Liver (tissue), 8 donors: ENCODE measurements at regions not wholly inside any gene's neighbourhood (a gene's known extent, or its start where the extent isn't known, plus 50 kb on each side); places are given as distances from the start of the nearest gene placed in this dataset.

ENCODE experiments used
- DNase-seq: peaks from one replicate; pipeline ENCODE4 v3.0.0-alpha.2; 2017; ENCODE audit warnings: low spot score
- H3K27ac ChIP-seq, 2 donors: one replicate each; pipeline ENCODE4 v1.7.0; 2013; ENCODE audit warnings: inconsistent platforms in 2 of 2, low read length in 2 of 2, control low read depth in 1 of 2, low read depth in 1 of 2, mild to moderate bottlenecking in 1 of 2
- H3K27me3 ChIP-seq, 4 donors: one replicate each; pipeline versions ENCODE4 v1.6.1 to v1.7.0; 2013; ENCODE audit warnings: low read length in 3 of 4, inconsistent platforms in 1 of 4, mild to moderate bottlenecking in 1 of 4, moderate library complexity in 1 of 4; ENCODE audit not compliant: control insufficient read depth in 4 of 4, insufficient read depth in 4 of 4
- H3K36me3 ChIP-seq, 4 donors: one replicate each; pipeline versions ENCODE4 v1.6.1 to v1.7.0; 2013; ENCODE audit warnings: low read length in 3 of 4, mild to moderate bottlenecking in 3 of 4, low read depth in 1 of 4, moderate library complexity in 1 of 4; ENCODE audit not compliant: control insufficient read depth in 4 of 4, insufficient read depth in 3 of 4
- H3K4me1 ChIP-seq, 4 donors: one replicate each; pipeline versions ENCODE4 v1.6.1 to v1.7.0; 2013; ENCODE audit warnings: low read length in 3 of 4, mild to moderate bottlenecking in 3 of 4, moderate library complexity in 1 of 4; ENCODE audit not compliant: control insufficient read depth in 4 of 4, insufficient read depth in 4 of 4
- H3K4me3 ChIP-seq, 3 donors: one replicate each; pipeline versions ENCODE4 v1.6.1 to v1.7.0; 2013; ENCODE audit warnings: low read length in 3 of 3, control low read depth in 1 of 3, low read depth in 1 of 3, mild to moderate bottlenecking in 1 of 3
- H3K9ac ChIP-seq, 2 donors: one replicate each; pipeline ENCODE4 v1.7.0; 2013; ENCODE audit warnings: low read length in 2 of 2, mild to moderate bottlenecking in 2 of 2, moderate library complexity in 2 of 2, control low read depth in 1 of 2, low read depth in 1 of 2
- H3K9me3 ChIP-seq, 4 donors: one replicate each; pipeline versions ENCODE4 v1.6.1 to v1.7.0; 2013; ENCODE audit warnings: low read length in 3 of 4; ENCODE audit not compliant: control insufficient read depth in 4 of 4
- ATF3 ChIP-seq: IDR thresholded peaks from 2 replicates; pipeline ENCODE4 v1.6.1; 2016; ENCODE audit warnings: antibody characterized with exemption
- EGR1 ChIP-seq, 2 donors: IDR thresholded peaks; 2 replicates each; pipeline ENCODE4 v1.6.1; 2016 to 2018; ENCODE audit warnings: antibody characterized with exemption in 2 of 2, low read depth in 2 of 2
- FOXA1 ChIP-seq: IDR thresholded peaks from 2 replicates; pipeline ENCODE4 v1.6.1; 2016; ENCODE audit warnings: antibody characterized with exemption
- FOXA2 ChIP-seq: IDR thresholded peaks from 2 replicates; pipeline ENCODE4 v1.6.1; 2016; ENCODE audit warnings: antibody characterized with exemption
- GABPA ChIP-seq, 2 donors: IDR thresholded peaks in 1 of 2; conservative IDR thresholded peaks in 1 of 2; 2 replicates each; pipeline ENCODE4 v1.6.1; 2016; ENCODE audit warnings: antibody characterized with exemption in 2 of 2, mild to moderate bottlenecking in 1 of 2, moderate library complexity in 1 of 2
- HNF4A ChIP-seq, 2 donors: conservative IDR thresholded peaks; 2 replicates each; pipeline ENCODE4 v1.6.1; 2016; ENCODE audit warnings: antibody characterized with exemption in 2 of 2, mild to moderate bottlenecking in 2 of 2
- HNF4G ChIP-seq: IDR thresholded peaks from 2 replicates; pipeline ENCODE4 v1.6.1; 2016; ENCODE audit warnings: antibody characterized with exemption
- JUND ChIP-seq, 2 donors: IDR thresholded peaks; 2 replicates each; pipeline ENCODE4 v1.6.1; 2016; ENCODE audit warnings: antibody characterized with exemption in 2 of 2
- MAX ChIP-seq: IDR thresholded peaks from 2 replicates; pipeline ENCODE4 v1.6.1; 2016; ENCODE audit warnings: antibody characterized with exemption
- NR2F2 ChIP-seq: IDR thresholded peaks from 2 replicates; pipeline ENCODE4 v1.6.1; 2016; ENCODE audit warnings: antibody characterized with exemption
- RAD21 ChIP-seq, 2 donors: IDR thresholded peaks; 2 replicates each; pipeline ENCODE4 v1.6.1; 2016; ENCODE audit warnings: antibody characterized with exemption in 2 of 2, mild to moderate bottlenecking in 2 of 2
- REST ChIP-seq: IDR thresholded peaks from 2 replicates; pipeline ENCODE4 v1.6.1; 2016; ENCODE audit warnings: antibody characterized with exemption, mild to moderate bottlenecking
- RXRA ChIP-seq, 2 donors: IDR thresholded peaks; 2 replicates each; pipeline ENCODE4 v1.6.1; 2017 to 2018; ENCODE audit warnings: antibody characterized with exemption in 2 of 2, mild to moderate bottlenecking in 1 of 2
- SP1 ChIP-seq: IDR thresholded peaks from 2 replicates; pipeline ENCODE4 v1.6.1; 2018; ENCODE audit warnings: antibody characterized with exemption, mild to moderate bottlenecking
- TAF1 ChIP-seq: conservative IDR thresholded peaks from 2 replicates; pipeline ENCODE4 v1.6.1; 2016; ENCODE audit warnings: antibody characterized with exemption, mild to moderate bottlenecking
- YY1 ChIP-seq: IDR thresholded peaks from 2 replicates; pipeline ENCODE4 v1.6.1; 2016; ENCODE audit warnings: antibody characterized with exemption, mild to moderate bottlenecking
- ZBTB33 ChIP-seq: IDR thresholded peaks from 2 replicates; pipeline ENCODE4 v1.6.1; 2016; ENCODE audit warnings: antibody characterized with exemption
- WGBS: extraction: QIAGEN DNeasy Blood & Tissue Kit; methylation state at CpG from one replicate; pipeline ENCODE4 v1.1.7; 2013; 5-methylcytosine and 5-hydroxymethylcytosine counted together
- TF ChIP-seq, protein P1 (sequence below): fragments of 150-350 bp; IDR thresholded peaks from 2 replicates; pipeline ENCODE4 v1.5.1; 2017; ENCODE audit warnings: improper control_type of control experiment, low read depth, low read length; ENCODE audit not compliant: missing input control
- donor health status: healthy.
- donor health status: healthy.
- donor health status: healthy.
- donor health status: healthy.
- donor health status: healthy.

DNA sequence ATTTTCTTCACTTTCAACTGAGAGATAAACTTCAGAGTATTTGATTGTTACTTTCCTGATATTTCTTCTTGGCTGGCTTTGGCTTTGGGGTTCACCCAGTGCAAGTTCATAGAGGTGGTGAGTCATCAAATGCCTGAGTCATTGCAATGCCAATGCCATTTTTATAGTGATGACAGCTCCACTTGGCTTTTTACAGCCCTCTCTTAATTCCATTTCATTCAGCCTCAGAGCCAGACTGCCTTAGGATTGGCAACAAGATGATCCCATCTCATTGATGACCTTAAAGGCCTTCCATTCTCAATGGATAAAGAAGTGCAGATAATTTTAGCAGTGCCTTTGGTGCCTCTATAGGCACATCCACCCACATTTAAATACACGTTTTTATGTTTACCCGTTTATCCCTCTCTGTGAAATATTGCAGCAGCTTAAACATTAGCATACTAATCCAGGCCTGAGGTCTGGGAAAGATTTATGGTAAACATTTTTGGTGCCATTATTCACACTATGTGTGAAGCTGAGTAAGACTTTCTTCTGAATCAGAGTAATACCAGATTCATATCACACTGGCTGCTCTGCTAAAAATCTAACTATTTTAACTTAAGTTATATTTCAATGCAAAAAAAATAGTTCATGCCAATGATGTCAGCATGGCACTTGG lies 88.9 kb upstream of the TYRP1 start:
- Histone ChIP-seq H3K9me3 (no peaks in the 10 kb centered on the region), H3K27me3 (no peaks in the 10 kb centered on the region), H3K4me3 (no peak overlapping the region), H3K4me1 (no peaks in the 10 kb centered on the region), H3K36me3 (no peaks in the 10 kb centered on the region), H3K27ac (no peak overlapping the region), H3K9ac (no peak overlapping the region)
- no peak for TF ChIP-seq REST
- no peak for TF ChIP-seq YY1
- TF ChIP-seq FOXA1, result no peak
- TF ChIP-seq ATF3, result no peak
- TF ChIP-seq FOXA2, result no peak
- TF ChIP-seq EGR1 (IDR thresholded peaks at IDR 0.05; ENCODE audit: low read depth in 2 of 2), result no peak
- TF ChIP-seq RXRA (IDR thresholded peaks at IDR 0.05), result no peak
- TF ChIP-seq MAX, result no peak
- no peak for TF ChIP-seq HNF4A (conservative IDR thresholded peaks at IDR 0.05)
- no peak for TF ChIP-seq HNF4G
- TF ChIP-seq GABPA (IDR thresholded peaks at IDR 0.05 in 1 of 2, conservative IDR thresholded peaks at IDR 0.05 in 1 of 2), result no peak
- TF ChIP-seq SP1, result no peak
- TF ChIP-seq NR2F2, result no peak
- TF ChIP-seq TAF1, result no peak
- TF ChIP-seq JUND (IDR thresholded peaks at IDR 0.05), result no peak
- no peak for TF ChIP-seq RAD21 (IDR thresholded peaks at IDR 0.05)
- TF ChIP-seq, protein P1, sequence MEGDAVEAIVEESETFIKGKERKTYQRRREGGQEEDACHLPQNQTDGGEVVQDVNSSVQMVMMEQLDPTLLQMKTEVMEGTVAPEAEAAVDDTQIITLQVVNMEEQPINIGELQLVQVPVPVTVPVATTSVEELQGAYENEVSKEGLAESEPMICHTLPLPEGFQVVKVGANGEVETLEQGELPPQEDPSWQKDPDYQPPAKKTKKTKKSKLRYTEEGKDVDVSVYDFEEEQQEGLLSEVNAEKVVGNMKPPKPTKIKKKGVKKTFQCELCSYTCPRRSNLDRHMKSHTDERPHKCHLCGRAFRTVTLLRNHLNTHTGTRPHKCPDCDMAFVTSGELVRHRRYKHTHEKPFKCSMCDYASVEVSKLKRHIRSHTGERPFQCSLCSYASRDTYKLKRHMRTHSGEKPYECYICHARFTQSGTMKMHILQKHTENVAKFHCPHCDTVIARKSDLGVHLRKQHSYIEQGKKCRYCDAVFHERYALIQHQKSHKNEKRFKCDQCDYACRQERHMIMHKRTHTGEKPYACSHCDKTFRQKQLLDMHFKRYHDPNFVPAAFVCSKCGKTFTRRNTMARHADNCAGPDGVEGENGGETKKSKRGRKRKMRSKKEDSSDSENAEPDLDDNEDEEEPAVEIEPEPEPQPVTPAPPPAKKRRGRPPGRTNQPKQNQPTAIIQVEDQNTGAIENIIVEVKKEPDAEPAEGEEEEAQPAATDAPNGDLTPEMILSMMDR, result no peak
- TF ChIP-seq ZBTB33, result no peak
- DNase-seq, result no peak
- 60% methylated on average over 2 of the region's 2 CpGs for WGBS
